ENCODE measurements at regions not wholly inside any gene's neighbourhood (a gene's known extent, or its start where the extent isn't known, plus 50 kb on each side); places are given as distances from the start of the nearest gene placed in this dataset.

DNA sequence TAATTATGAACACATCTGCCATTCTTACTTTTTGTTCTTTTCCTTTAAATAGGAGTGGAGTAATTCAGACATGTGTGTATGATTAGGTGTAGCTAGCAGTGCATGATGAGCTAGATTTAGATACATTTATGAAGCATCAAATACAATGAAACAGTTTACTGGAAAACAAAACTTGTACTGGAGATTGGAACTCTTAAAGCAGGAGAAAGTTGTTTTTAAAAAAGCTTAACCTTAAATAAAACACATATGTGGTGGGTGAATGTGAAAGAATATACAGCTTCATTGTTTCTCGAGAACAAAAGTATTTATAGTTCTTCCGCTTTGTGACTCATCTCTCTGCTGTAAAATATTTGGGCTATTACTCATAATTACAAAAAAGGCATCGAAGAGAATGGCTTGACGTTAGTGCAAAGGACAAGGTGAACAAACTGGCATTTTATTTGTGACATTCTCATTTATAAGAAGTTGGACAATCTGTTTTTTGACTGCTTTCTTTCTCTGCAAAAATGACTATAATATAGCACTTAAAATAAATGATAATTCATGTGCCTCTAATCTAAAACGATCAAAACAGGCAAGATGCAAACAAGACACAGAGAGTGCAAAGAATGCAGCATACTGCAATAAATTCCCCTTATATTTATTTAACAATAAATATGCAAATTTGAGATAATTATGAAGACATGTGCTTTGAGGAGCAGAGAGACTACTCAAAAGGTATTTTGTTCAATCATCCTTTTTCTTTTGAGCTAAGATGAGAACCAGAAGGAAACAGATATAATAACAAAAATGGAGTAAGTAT lies 478.8 kb downstream of the CETN3 start:
- DNase-seq (ENCODE audit: low read depth in 2 of 2): no peak

DNA sequence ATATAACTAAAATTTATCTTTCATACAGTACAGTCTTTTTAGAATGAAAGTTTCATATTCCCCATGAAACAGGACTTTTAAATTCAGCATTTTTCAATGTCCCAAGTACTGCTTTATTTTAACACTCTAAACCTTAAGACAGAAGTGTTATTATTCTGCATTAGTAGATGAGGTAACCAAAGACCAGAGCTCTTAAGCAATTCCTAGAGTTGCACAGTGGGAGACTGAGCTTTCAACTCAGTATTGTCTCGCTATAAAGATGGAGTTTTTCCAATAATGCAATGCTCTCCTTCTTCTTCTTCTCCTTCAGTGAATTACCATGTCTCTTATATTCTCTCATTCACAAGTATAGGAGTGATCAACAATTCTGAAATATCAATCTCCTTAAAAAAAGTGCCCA lies 479.7 kb downstream of the CETN3 start:
- DNase-seq (ENCODE audit: low read depth in 2 of 2): no peak

DNA sequence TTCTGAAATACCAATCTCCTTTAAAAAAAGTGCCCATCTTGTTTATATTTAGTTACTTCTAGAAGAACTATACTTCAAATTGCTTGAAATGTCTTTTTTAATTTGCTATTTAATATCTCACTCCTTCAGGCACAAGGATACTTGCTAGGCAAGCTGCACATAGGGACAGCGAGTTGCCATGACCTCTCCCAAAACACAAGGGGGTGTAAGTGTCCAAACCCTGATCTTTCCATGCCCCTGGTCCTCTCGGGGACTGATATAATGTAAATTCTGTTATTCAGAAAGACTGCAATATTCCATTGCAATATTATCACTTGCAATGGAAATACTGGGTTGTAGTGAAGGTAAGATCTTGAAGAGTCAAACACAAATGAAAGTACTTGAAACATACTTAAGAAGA lies 480.4 kb downstream of the CETN3 start:
- DNase-seq (ENCODE audit: low read depth in 2 of 2): no peak

DNA sequence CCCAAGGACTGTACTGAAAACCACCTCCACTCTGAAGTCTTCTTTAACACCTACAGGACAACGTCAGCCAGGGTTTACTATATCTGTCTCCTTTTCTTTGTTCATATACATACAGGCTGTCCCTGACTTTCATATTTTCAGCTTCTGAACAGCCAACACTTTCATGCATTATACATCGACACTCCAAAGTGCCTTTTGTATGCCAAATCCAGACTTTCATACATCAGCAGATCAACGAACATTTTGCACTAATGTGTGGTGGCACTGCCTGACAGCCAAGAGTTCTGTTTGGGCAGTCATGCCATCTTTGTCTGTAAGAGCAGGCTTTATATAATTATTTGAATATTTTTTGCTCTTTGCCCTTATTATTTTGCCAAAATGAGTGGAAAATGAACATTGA lies 487.4 kb downstream of the CETN3 start:
- DNase-seq (ENCODE audit: low read depth in 2 of 2): no peak

DNA sequence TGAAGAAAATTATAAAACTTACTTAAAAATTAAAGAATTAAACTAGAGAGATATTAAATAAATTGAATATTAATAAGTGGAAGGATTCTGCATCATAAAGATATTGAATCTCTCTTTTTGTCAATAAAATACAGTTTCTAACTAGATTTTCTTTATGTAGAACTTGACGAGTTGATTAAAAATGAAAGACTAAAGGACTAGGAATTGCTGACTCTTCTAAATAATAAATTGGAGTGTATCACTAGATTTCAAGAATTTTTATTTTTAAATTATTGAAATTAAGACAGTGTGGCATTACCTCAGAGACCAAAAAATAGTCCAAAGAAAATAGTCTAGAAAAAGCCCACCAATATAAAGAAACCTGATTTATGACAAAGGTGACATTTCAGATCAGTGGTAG lies 492.4 kb downstream of the CETN3 start:
- no peak for DNase-seq (ENCODE audit: low read depth in 2 of 2)

DNA sequence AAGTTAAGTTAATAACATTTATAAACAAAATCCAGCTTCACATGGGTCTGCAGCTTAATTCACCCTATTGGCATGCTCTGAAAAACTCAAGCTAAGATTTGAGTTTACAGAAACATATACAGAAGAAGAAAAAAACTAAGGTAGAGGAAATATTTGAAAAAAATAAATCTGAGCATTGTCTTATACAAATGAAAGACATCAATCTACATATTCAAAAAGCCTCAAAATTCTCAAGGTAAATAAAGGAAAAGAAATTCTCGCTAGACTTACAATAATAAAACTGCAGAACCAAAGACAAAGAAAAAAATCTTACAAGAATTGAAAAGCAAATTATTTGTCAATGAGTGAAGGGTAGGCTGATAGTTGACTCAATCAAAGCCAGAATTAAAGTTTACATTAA lies 493.4 kb downstream of the CETN3 start:
- no peak for DNase-seq (ENCODE audit: low read depth in 2 of 2)

DNA sequence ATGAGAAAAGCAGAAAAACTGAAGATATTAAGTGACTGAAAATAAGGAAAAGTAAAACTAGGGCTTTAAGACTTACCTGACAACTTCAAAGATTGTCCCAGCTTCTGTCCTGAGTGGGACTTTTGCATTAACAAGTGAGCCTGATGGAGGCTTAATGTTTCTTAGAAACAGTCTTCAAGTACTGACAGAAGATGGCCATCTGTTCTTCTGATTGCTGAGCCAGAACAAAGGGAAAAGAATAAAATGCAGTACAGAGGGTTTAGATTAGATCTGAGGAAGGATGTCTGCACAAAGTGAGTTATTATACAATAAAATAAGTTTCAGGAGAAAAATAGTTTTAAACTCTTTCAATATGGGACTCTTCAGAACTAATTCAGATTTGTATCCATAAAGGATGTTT lies 500.7 kb downstream of the CETN3 start:
- DNase-seq (ENCODE audit: low read depth in 2 of 2): no peak

DNA sequence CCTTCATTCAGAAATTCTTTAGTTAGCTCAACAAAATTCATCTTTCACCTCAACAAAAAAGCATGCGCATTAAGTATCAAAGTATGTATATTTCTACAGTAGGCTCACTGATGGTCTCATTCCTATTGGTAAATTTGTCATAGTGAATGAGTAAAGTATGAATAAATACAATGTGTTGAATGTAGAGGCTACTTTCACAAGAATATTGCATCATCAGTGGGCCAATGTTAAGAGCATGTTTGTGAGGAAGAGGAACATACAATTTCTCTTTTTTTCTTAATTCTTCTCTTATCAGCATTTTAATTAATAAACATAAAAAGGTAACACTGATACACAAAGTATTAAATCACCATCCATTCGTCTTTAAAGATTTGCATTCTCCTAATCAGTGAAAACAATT lies 505.1 kb downstream of the CETN3 start:
- no peak for DNase-seq (ENCODE audit: low read depth in 2 of 2)

DNA sequence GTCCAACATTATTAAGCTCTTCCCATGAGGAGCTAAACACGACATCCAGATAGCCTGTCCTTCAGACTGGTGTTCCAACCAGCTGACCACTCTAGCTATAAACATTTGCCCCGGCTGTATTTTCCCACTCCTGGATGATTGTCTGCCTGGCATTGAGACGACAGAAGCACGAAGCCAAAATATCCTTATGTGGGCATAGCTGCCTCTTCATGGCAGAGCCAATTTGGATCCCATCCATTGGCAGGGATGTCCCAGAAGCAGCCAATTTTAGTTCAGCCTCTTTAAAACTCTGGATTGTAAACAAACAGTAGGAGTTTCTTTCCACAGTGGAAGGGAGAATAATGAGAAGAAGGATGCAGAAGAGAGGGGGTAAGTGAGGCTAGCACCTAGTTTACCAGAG lies 507.6 kb downstream of the CETN3 start:
- no peak for DNase-seq (ENCODE audit: low read depth in 2 of 2)

DNA sequence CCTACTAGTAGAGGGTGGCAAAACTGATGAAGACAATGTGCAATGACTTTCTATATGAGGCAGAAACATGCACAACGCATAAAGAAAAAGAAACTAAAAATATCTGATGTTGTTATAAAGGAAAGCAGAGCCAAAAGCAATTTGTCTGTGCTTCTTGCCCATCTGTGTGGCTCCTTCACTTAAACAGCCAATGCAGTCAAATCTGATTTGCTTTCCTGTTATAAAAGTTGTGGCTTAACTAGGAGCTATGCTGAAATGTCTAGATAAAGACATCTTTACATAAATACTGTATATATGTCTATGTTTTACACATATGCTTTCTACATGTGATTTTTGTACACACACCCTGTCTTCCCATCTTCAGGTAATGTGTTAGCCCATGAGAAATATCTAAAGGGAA lies 508.2 kb downstream of the CETN3 start:
- no peak for DNase-seq (ENCODE audit: low read depth in 2 of 2)

DNA sequence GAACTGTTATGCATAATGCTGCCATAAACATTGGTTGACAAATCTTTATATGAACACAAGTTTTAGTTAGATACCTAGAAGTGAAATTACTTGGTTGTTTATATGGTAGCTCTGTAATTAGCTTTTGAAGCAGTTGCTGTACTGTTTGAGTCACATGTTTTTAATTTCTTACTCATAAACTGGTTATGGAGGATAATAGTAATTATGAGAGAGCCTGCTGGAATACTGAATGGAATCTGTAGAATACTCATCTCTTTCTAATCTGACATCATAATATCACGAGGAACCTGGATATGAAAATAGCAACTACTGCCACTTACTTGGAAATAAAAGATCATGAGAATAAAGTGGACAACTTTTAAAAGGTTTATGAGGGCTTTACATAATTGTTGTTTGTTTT lies 509.2 kb downstream of the CETN3 start:
- DNase-seq (ENCODE audit: low read depth in 2 of 2): no peak

DNA sequence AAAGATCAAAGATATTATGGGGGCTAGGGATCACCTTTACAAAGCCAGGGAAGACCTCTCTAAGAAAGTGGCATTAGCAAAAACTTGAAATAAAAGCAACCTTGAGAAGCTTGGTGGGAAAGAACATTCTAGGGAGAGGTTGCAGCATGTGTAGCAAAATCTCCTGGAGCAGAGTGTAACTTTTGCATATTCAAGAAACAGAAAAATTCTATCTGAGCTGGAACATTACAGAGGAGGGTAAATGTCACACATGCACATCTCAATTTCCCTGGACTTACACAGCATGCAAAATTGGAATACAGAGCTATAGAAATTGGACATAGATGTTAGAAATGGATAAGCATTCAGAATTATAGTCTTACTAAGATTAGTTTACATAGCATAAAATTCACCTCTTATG lies 510.0 kb downstream of the CETN3 start:
- no peak for DNase-seq (ENCODE audit: low read depth in 2 of 2)

DNA sequence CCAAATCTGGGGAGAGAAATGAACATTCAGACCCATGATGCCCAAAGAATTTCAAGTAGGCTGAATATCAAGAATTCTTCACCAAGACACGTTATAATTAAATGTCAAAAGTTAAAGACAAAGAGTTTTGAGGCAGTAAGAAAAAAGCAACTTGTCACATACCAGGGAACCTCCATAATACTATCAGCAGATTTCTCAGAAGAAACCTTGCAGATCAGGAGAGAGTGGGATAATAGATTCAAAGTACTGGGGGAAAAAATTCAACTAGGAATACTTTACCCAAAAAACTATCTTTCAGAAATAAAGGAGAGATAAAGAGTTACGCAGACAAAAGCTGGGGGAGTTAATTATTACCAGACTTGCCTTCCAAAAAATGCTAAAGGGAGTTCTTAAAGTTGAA lies 516.0 kb downstream of the CETN3 start:
- DNase-seq (ENCODE audit: low read depth in 2 of 2): no peak

DNA sequence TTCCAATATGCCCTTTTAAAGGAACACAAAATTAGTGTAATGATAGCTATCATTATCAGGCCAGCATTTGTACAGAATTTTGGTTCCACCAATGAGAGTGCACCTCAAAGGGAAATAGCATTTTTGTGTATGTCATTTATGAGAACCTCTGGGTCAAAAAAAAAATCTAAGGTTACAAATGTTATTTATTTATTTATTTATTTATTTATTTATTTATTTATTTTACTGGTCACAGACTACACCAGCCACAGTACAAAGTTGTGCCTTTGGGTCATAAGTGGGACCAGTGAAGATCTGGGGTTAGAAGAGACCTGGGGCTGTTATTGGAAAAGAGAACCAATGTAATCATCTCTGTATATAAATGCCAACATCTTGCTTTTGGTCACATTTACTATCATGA lies 523.9 kb downstream of the CETN3 start:
- no peak for DNase-seq (ENCODE audit: low read depth in 2 of 2)

DNA sequence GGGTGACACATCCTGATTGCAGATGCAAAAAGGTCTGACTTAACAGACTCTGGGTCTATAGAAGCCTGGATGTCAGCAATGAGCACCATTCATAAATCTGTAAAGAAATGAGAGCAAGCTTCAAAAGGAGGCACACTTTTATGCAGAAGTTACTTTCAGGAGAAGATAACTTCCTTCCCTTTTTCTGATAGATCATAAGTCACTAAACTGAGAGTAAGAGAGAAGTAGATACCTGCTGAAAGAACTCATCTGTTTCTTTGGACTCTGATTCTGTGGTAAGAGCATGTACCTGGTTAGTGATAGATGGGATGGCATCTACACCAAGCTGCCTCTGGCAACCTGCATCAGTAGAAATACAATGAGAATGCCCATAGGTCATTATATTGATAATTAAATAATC lies 525.6 kb downstream of the CETN3 start:
- no peak for DNase-seq (ENCODE audit: low read depth in 2 of 2)

DNA sequence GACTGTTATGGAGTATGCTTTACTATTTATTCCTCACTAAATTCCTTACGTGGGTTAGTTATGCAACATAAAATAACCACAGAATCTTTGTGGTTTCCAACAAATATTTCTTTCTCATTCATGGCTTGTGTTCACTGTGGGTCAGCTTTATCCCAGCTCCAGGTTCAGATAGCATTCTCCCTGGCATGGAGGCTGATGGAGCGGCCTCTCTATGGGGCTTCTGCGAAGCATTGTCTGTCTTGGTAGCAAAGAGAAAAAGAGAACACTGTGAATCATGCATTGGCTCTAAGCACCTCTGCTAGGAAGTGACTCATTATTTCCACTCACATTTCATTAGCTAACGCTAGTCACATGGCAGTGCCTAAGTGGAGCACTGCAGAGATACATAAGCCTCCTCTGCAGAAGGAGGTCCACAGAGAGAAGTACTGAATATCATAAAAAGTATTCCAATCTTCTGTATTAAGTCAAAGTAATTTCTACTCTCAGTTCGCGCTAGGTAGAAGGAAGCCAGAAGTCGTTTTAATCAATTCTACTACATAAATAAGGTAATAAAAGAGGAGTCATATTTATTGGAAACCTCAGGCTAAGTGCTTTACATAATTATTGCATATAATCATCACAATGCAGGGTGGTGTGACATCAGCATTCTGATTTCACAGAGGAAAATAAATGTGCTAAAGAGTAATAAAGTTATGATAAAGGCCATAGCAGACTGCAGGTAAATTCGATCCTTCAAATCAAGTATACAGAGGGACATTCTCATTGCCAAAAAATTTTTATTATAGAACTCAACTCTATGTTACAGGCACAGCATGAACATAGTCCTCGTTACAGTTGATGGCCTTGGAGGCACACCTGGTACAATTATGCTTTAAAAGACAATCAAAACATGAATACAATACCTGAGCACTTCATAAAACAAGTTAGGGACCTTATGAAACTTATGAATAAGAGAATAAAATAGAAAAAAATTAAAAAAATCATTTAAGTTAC lies 531.1 kb downstream of the CETN3 start:
- DNase-seq (ENCODE audit: low read depth in 2 of 2): no peak

DNA sequence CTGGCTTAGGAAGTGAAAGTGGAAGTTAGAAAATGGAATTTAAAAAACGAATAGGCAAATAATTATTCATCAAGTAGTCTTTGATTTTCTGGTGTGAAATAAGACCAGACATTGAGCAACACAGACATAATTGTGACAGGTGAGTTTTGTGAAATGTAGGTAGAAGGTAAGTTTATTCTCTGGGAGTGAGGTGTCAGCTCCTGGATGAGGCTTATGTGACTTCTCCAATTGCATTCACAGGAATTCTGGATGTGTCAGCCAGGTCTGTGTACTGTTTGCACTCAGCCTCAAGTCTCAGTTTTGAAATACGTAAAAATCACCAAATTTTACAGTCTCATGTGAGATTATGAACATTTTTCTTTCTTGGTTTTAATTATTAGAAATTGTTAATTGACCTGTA lies 537.6 kb downstream of the CETN3 start:
- no peak for DNase-seq (ENCODE audit: low read depth in 2 of 2)

DNA sequence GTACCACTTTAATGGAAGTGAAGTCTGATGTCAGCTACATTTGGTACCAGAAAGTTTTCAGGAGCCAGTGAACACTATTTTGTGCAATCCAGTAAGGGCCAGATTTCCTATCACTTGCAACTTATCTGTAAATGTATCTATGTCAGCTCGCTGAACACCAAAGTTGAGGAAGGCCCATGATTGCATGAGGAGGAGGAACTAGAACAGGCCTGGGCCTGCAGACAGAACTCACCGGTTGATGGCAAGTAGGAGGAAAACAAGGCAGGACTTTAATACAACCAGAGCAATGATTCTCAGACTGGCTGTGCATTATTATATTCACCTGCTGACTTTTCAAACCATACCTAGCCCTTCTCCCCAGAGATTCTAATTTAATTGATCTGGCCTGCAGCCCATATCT lies 540.2 kb downstream of the CETN3 start:
- DNase-seq (ENCODE audit: low read depth in 2 of 2): no peak

DNA sequence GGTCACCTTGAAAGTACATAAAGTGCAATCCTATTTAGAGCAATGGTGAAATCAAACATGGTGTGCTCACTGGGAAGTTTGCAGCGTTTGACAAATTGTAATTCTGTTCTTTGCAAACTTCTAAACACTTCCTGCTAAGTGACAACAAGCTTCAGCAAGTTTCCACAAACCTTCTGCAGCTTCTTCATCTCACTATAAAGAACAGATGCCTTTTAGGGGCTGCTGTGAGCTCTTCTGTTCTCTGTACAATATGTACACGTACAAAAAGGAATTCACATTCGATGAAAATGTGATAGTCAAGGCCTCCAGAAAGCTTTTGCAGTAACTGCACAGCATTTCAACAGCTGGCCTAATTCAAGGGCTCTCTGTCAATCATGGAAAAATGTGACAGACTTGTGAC lies 543.1 kb downstream of the CETN3 start:
- DNase-seq (ENCODE audit: low read depth in 2 of 2): no peak

DNA sequence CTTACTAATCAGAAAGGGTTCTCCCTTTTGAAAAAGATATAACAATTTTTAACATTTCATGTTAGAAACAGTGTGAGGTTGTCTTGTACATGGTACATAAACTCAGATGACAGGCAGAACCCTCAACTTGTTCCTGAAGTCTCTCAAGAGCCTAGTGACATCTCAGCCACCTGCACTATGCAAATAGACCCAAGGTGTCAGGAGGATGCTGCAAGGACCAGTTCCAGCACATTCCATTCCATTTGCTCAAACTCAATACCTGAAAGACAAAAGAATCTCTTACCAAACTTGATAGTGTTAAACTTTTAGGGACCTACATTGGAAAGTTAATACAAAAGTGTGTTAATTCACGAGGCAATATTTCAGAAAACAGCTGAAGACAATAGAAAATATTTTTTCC lies 544.6 kb downstream of the CETN3 start:
- no peak for DNase-seq (ENCODE audit: low read depth in 2 of 2)

DNA sequence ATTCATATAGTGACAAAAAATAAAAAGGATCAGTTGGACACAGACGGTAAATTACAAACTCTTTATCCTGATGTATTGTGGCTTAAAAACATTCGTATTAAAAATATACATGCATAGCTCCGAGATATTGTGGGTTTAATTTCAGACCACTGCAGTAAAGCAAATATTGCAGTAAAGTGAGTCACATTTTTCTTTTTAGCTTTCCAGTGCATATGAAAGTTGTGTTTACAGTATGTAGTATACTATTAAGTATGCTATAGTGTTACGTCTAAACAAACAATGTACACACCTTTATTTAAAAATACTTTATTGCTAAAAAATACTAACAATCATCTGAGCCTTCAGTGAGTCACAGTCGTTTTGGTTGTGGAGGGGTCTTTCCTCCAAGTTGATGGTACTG lies 551.8 kb downstream of the CETN3 start:
- DNase-seq (ENCODE audit: low read depth in 2 of 2): no peak

DNA sequence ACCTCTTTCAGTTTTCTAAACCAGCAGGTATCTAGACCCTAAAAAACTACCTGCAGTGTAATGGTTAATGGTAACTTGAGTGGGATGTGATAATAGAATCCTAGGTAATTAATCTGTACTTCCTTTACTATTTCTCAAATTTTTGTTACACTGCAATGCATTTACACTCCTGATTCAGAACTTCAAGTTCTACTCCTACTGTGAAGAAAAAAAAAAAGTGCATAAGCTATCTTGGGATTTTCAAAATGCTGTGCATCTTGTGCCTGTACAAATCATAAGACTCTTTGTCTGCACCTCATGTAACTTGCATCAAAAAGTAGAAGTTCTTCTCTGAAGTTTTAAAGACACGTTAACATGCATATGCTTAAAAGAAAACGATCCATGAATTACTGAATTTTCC lies 554.1 kb downstream of the CETN3 start:
- DNase-seq (ENCODE audit: low read depth in 2 of 2): no peak

DNA sequence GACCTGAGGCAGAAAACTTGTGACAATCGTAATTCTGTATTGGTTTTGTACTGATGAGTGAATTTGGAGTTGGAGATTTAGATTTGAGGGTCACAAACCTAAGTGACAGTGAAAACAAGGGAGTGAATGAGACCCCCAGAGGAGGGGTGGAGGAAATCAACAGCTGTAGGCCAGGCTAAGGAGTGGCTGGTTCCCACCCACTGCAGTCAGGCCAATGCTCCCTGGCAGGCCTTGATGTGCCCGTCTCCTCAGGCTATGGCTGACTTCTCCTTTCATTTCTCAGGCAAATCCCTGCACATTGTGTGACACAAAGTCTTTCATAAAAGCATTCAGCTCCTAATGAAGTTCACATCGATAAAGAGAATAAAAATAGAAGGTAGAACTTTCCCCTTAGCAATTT lies 557.6 kb downstream of the CETN3 start:
- DNase-seq (ENCODE audit: low read depth in 2 of 2): no peak
